Activated naive CD4-positive, alpha-beta T cell treated with anti-CD3 and anti-CD28 coated beads for 36 hours (primary cell): ENCODE measurements at regions not wholly inside any gene's neighbourhood (a gene's known extent, or its start where the extent isn't known, plus 50 kb on each side); places are given as distances from the start of the nearest gene placed in this dataset.

ENCODE experiments used
- CTCF ChIA-PET: fragments of 350-600 bp; sonication (Branson Sonifier 250); formaldehyde crosslinking; loops from one replicate; lab custom pipeline; 2021; ENCODE audit warnings: antibody characterized with exemption; lab: Charles Lee
- DNase-seq: peaks from one replicate; pipeline ENCODE4 v3.0.0-alpha.2; 2020
- H3K27ac Mint-ChIP-seq: one replicate; pipeline ENCODE4 v1.8.0; 2021; ENCODE audit warnings: mild to moderate bottlenecking, mixed read lengths
- H3K27me3 Mint-ChIP-seq: one replicate; pipeline ENCODE4 v1.8.0; 2021; ENCODE audit warnings: low read depth, mixed read lengths
- H3K36me3 Mint-ChIP-seq: one replicate; pipeline ENCODE4 v1.8.0; 2021; ENCODE audit warnings: low read depth, mixed read lengths
- H3K4me1 Mint-ChIP-seq: one replicate; pipeline ENCODE4 v1.8.0; 2021; ENCODE audit warnings: low read depth, mixed read lengths
- H3K4me3 Mint-ChIP-seq: one replicate; pipeline ENCODE4 v1.8.0; 2021; ENCODE audit warnings: mild to moderate bottlenecking, moderate library complexity, mixed read lengths
- H3K9me3 Mint-ChIP-seq: one replicate; pipeline ENCODE4 v1.8.0; 2021; ENCODE audit warnings: mixed read lengths
- intact Hi-C: fragments of 100-400 bp; cut with micrococcal nuclease; formaldehyde crosslinking; loops from one replicate; pipeline ENCODE4 v1.15.1; 2023

DNA sequence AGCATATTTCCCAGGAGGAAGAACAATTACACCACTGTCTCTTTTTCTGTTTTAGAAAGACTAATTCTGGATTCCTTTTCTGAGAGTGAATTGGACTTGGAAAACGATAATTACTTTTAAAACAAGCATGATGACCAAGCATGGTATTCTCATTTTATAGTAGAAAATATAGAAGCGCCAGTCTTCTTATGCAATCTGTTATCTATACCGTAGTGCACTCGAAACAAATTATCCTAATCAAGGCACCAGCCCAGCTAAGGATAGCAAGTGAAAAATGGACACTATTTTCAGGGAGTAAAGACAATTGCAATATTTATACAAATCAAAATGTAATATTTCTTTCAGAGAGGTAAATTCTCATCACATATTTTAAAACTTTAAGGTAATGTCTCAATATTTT lies 892.1 kb upstream of the POU3F3 start:
- Mint-ChIP-seq H3K9me3 (peaks cover 2% of the 10 kb centered on the region), H3K36me3 (no peaks in the 10 kb centered on the region), H3K27me3 (no peaks in the 10 kb centered on the region), H3K27ac (no peak overlapping the region), H3K4me1 (no peaks in the 10 kb centered on the region), H3K4me3 (no peak overlapping the region)
- no peak for DNase-seq
- intact Hi-C loops = no loop called here
- CTCF ChIA-PET = no interaction called here

DNA sequence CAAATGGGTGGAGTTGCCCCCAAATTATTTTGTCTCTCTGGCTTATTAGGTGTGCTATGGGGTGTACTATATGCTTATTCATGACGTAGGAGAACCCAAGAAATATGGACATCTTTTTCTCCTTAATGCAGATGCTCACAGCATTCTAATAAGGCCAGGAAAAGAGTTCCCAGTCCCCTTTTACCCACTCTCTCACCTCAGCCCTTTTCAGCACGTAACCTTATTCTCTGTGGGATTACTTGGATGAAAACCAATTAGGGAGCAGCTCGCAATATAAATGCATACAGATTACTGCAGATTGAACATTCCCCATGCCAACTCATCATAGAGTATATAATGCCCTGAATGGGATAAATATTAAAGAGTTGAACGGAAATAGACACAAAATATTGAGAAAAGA lies 891.2 kb upstream of the POU3F3 start:
- intact Hi-C loops = no loop called here
- Mint-ChIP-seq H3K4me3 (no peak overlapping the region), H3K27ac (no peak overlapping the region), H3K36me3 (no peaks in the 10 kb centered on the region), H3K27me3 (no peaks in the 10 kb centered on the region), H3K9me3 (peaks cover 2% of the 10 kb centered on the region), H3K4me1 (no peaks in the 10 kb centered on the region)
- DNase-seq = no peak
- CTCF ChIA-PET = no interaction called here

DNA sequence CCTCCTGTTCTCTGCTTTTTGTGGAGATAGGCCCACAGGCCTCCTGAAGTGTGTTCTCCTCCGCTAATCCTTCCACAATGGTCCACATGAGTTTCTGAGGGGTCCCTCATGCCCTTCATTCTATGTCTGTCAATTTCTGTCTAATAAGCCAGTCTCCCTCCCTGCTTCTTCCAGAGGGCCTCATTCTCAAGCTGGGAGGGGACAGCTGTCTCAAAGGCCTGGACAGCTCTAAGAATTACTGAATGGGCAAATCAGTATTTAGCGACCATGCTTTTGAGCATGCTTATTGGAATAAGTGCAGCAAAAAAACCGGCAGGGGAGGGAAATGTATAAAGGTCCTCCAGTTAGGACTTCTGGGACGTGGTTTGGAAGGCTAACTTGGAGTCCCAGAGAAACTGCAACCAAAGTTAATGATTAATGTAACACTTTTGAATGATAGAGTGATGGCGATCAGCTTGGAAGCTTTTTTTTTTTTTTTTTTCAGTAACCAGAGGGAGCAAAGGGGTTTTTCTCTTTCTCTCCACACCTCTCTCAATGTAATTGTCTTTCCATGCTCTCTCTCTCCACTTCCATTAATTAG lies 890.7 kb upstream of the POU3F3 start:
- no peak for DNase-seq
- Mint-ChIP-seq H3K27ac (no peak overlapping the region), H3K36me3 (no peaks in the 10 kb centered on the region), H3K9me3 (peaks cover 2% of the 10 kb centered on the region), H3K27me3 (no peaks in the 10 kb centered on the region), H3K4me1 (no peaks in the 10 kb centered on the region), H3K4me3 (no peak overlapping the region)
- intact Hi-C loops = no loop called here
- CTCF ChIA-PET = no interaction called here

DNA sequence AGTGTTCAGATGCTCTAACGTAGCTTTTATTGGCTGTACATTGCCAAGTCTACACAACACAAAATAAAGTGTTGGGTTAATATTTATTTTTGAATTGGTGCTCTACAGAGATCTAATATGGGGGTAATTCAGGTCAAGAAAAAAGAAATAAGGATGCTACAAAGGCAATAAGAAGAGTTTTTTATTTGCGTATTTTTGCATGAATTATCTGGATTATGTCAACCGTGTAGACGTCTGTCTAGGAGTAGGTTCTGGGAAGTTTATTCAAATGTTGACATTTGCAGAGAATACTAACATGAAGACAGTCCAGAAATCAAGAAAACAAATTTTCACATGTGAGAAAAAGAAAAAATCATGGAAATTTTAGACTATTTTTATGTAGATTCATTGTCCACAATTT lies 876.7 kb upstream of the POU3F3 start:
- Mint-ChIP-seq H3K27me3 (no peaks in the 10 kb centered on the region), H3K4me1 (no peaks in the 10 kb centered on the region), H3K36me3 (no peaks in the 10 kb centered on the region), H3K9me3 (no peaks in the 10 kb centered on the region), H3K27ac (no peak overlapping the region), H3K4me3 (no peak overlapping the region)
- intact Hi-C loops = no loop called here
- DNase-seq = no peak
- CTCF ChIA-PET = no interaction called here

DNA sequence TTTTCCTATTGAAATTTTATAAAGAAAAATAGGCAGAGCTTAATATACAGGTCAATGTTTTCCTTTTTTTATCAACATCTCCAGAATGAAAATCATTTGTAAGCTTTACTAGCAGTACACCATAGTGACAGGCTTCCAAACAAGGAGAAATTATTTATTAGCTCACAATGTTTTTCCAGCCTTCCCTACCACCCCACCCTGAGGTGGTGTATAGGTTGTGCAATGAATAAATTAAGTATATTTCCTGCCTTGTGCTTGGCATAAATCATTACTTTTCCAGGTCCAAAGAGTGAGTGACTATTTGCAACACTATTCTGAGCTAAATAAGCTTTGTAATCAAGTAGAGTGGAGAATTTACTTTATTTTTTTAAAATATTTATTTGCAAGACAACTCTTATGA lies 876.2 kb upstream of the POU3F3 start:
- Mint-ChIP-seq H3K4me1 (no peaks in the 10 kb centered on the region), H3K4me3 (no peak overlapping the region), H3K27me3 (no peaks in the 10 kb centered on the region), H3K27ac (no peak overlapping the region), H3K9me3 (no peaks in the 10 kb centered on the region), H3K36me3 (no peaks in the 10 kb centered on the region)
- CTCF ChIA-PET = no interaction called here
- DNase-seq = no peak
- intact Hi-C loops = no loop called here

- H3K27me3 Mint-ChIP-seq = no peaks in the 10 kb centered on the region
- H3K4me1 Mint-ChIP-seq = no peaks in the 10 kb centered on the region
- H3K4me3 Mint-ChIP-seq = no peak overlapping the region
- no peaks in the 10 kb centered on the region for H3K36me3 Mint-ChIP-seq
- H3K9me3 Mint-ChIP-seq = no peaks in the 10 kb centered on the region
- no peak overlapping the region for H3K27ac Mint-ChIP-seq
- intact Hi-C loops = no loop called here
- no peak for DNase-seq
- CTCF ChIA-PET = no interaction called here
Observed at GRCh38 chr2:103980401-103980800, 873.5 kb upstream of the POU3F3 start.

DNA sequence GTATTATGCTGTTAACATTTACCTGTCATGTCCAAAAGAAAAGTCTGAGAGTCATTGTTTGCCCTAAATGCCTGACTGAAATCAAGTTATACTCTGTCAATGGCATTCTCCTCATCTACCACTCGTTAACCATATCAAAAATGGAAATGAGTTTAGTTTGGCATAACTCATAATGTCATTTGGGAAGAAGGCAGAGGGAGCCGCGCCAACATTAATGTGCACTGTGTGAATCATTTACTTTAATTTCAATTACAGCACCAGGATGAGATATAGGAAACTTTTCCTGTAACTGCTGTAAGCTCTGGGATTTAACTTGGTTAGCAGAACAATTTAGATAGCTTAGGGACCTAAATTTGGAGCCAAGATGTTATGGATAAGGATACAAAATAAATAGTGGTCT lies 871.2 kb upstream of the POU3F3 start:
- Mint-ChIP-seq H3K27ac (no peak overlapping the region), H3K9me3 (no peaks in the 10 kb centered on the region), H3K27me3 (no peaks in the 10 kb centered on the region), H3K4me1 (no peaks in the 10 kb centered on the region), H3K36me3 (no peaks in the 10 kb centered on the region), H3K4me3 (no peak overlapping the region)
- CTCF ChIA-PET = interaction anchor here (0.6 kb wide), 1 partner anchor 376 kb away, joined by 5 read pairs; no protein-coding TSS in a partner anchor
- DNase-seq = no peak
- intact Hi-C loops = no loop called here

- Mint-ChIP-seq H3K4me3 (no peak overlapping the region), H3K9me3 (peaks cover 1% of the 10 kb centered on the region), H3K27me3 (no peaks in the 10 kb centered on the region), H3K4me1 (no peaks in the 10 kb centered on the region), H3K27ac (no peak overlapping the region), H3K36me3 (no peaks in the 10 kb centered on the region)
- no peak for DNase-seq
- CTCF ChIA-PET = no interaction called here
- intact Hi-C loops = no loop called here
Observed at GRCh38 chr2:103986001-103986400, 867.9 kb upstream of the POU3F3 start.

DNA sequence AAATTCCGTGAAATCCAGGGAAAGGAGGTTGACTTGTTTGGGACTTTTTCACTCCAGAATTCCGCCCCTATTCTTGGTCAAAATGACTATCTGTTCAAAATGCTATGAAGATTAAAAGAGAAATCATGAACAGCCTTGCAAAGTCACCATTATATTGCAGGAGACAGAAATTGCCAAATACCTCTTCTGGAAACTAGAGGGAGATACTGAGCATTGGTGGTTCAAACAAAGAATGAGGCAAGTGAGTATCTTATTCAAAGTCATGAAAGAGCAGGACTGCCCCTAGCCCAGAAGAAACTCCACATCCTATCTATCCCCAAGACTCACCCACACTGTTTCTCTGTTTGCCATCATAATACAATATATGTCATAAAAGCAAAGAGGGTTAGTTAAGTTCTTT lies 862.3 kb upstream of the POU3F3 start:
- Mint-ChIP-seq H3K4me1 (no peaks in the 10 kb centered on the region), H3K4me3 (no peak overlapping the region), H3K27ac (no peak overlapping the region), H3K9me3 (peaks cover 4% of the 10 kb centered on the region), H3K27me3 (no peaks in the 10 kb centered on the region), H3K36me3 (no peaks in the 10 kb centered on the region)
- intact Hi-C loops = no loop called here
- CTCF ChIA-PET = no interaction called here
- DNase-seq = no peak

GRCh38 chr2:104004821-104005220 lies 849.1 kb upstream of the POU3F3 start:
- no peak overlapping the region for H3K4me3 Mint-ChIP-seq

DNA sequence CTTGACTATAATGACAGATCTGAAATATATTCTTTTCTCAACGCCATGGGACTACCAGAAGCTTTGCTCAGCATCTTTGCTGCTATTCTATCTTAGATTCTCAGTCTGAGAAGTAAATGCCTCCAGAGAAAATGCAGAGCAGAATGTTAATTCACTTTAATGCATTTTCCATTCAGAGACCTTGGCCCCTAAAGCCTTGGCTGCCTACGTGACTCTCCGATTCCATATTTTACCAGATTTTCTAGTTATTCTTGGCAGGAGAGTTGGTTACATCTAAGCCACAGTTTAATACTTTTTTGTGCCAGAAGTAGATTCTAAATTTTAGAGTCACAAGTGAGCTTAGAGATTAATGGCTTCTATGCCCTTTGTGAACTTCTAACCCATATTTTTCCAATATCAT lies 837.1 kb upstream of the POU3F3 start:
- Mint-ChIP-seq H3K27ac (no peak overlapping the region), H3K27me3 (no peaks in the 10 kb centered on the region), H3K4me1 (no peaks in the 10 kb centered on the region), H3K9me3 (peaks cover 18% of the 10 kb centered on the region), H3K36me3 (no peaks in the 10 kb centered on the region), H3K4me3 (no peak overlapping the region)
- intact Hi-C loops = no loop called here
- DNase-seq = no peak
- CTCF ChIA-PET = no interaction called here

More at GRCh38 chr2:104004821-104005220, 849.1 kb upstream of the POU3F3 start:
- Mint-ChIP-seq H3K27me3 (no peaks in the 10 kb centered on the region), H3K9me3 (peaks cover 10% of the 10 kb centered on the region), H3K4me1 (no peaks in the 10 kb centered on the region), H3K27ac (no peak overlapping the region), H3K36me3 (no peaks in the 10 kb centered on the region)
- intact Hi-C loops = no loop called here
- no peak for DNase-seq
- CTCF ChIA-PET = no interaction called here

- DNase-seq = no peak
- CTCF ChIA-PET = interaction anchor here (0.6 kb wide), 1 partner anchor 437 kb away, joined by 3 read pairs; no protein-coding TSS in a partner anchor
- intact Hi-C loops = no loop called here
- Mint-ChIP-seq H3K36me3 (no peaks in the 10 kb centered on the region), H3K4me1 (no peaks in the 10 kb centered on the region), H3K4me3 (no peak overlapping the region), H3K9me3 (peaks cover 8% of the 10 kb centered on the region), H3K27ac (no peak overlapping the region), H3K27me3 (no peaks in the 10 kb centered on the region)
Observed at GRCh38 chr2:104023306-104023705, 830.6 kb upstream of the POU3F3 start.

DNA sequence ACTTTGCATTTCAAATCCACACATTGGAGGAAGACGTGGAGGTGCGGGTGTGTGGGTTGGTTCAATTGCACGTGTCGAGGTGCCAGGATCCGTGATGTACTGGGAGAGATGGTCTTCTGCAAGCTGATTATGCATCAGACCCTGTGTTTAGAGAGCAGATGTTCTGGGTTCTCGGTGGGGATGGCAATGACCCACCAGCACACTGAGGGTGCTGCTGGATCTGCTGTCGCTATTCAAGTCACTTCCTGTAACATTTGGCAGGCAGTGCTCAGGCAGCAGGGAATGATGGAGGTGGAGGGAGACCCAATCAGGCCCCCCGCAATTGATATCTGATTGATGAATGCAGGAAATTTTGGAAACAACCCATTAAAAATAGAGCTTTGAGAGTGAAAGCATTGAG lies 830.1 kb upstream of the POU3F3 start:
- H3K4me3 Mint-ChIP-seq = no peak overlapping the region
- CTCF ChIA-PET = interaction anchor here (0.6 to 0.7 kb wide), 2 partner anchors 52 to 438 kb away, joined by 3 read pairs; no protein-coding TSS in a partner anchor
- H3K4me1 Mint-ChIP-seq = no peaks in the 10 kb centered on the region
- peaks cover 8% of the 10 kb centered on the region for H3K9me3 Mint-ChIP-seq
- H3K27ac Mint-ChIP-seq = no peak overlapping the region
- H3K27me3 Mint-ChIP-seq = no peaks in the 10 kb centered on the region
- no peaks in the 10 kb centered on the region for H3K36me3 Mint-ChIP-seq
- DNase-seq = no peak
- intact Hi-C loops = no loop called here
